Retinal pigment epithelial cell (primary cell): ENCODE measurements at regions not wholly inside any gene's neighbourhood (a gene's known extent, or its start where the extent isn't known, plus 50 kb on each side); places are given as distances from the start of the nearest gene placed in this dataset.
A peak's percentile ranks its signal among the peaks of the same experiment; 100 is the strongest.
"Not testable (repeated sequence)": the region's sequence is repeated elsewhere in the genome, so short reads cannot be mapped to it uniquely, and the experiment has no call there.

Experiments used
- DNase-seq: peaks from one replicate; pipeline ENCODE4 v3.0.0-alpha.2; 2010; ENCODE audit warnings: low read depth
- H3K4me3 ChIP-seq: 2 replicates; pipeline ENCODE4 v1.5.1; 2011; ENCODE audit warnings: mild to moderate bottlenecking, low read length, control low read depth, moderate library complexity
- TF ChIP-seq, protein P1 (sequence below): conservative IDR thresholded peaks from 2 replicates; pipeline ENCODE4 v1.5.1; 2011; ENCODE audit warnings: low read depth, low read length, control low read depth, inconsistent platforms

- no peak overlapping the region for H3K4me3 ChIP-seq
- TF ChIP-seq, protein P1, sequence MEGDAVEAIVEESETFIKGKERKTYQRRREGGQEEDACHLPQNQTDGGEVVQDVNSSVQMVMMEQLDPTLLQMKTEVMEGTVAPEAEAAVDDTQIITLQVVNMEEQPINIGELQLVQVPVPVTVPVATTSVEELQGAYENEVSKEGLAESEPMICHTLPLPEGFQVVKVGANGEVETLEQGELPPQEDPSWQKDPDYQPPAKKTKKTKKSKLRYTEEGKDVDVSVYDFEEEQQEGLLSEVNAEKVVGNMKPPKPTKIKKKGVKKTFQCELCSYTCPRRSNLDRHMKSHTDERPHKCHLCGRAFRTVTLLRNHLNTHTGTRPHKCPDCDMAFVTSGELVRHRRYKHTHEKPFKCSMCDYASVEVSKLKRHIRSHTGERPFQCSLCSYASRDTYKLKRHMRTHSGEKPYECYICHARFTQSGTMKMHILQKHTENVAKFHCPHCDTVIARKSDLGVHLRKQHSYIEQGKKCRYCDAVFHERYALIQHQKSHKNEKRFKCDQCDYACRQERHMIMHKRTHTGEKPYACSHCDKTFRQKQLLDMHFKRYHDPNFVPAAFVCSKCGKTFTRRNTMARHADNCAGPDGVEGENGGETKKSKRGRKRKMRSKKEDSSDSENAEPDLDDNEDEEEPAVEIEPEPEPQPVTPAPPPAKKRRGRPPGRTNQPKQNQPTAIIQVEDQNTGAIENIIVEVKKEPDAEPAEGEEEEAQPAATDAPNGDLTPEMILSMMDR = no peak
- no peak for DNase-seq
Measured at GRCh38 chr10:90293616-90294015, 564.2 kb downstream of the HTR7 start.

- DNase-seq, H3K4me3 ChIP-seq: not testable (repeated sequence)
Measured at GRCh38 chr10:90294821-90295540, 562.9 kb downstream of the HTR7 start.

DNA sequence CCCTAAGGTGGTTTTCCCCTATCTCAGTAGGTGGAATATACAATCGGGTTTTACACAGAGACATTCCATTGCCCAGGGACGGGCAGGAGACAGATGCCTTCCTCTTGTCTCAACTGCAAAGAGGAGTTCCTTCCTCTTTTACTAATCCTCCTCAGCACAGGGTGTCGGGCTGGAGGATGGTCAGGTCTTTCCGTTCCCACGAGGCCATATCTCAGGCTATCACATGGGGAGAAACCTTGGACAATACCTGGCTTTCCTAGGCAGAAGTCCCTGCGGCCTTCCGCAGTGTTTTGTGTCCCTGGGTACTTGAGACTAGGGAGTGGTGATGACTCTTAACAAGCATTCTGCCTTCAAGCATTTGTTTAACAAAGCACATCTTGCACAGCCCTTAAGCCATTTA is 555.8 kb downstream of the HTR7 start:
- H3K4me3 ChIP-seq, DNase-seq: not testable (repeated sequence)

- TF ChIP-seq, protein P1 = no peak
- H3K4me3 ChIP-seq = no peak overlapping the region
- DNase-seq = no peak
Measured at GRCh38 chr10:90302758-90303481, 554.9 kb downstream of the HTR7 start.

DNA sequence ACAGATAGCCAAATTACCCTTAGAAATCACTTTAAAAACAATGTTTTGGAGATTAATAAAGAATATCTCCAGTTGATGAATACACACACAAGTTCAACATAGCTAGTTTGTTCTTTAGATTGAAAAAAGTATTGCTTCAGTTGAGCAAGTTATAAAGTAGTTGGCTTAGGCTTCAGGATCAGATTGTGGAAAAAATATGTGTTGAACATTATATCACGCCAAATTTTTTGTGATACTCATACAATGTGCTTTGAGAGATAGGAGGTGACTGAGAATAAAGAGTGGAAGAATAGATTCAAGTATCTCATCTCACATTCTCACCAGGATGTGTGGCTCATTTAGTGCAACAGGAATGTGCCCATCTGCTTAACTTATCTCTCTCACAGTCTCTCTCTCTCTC is 553.3 kb downstream of the HTR7 start:
- no peak overlapping the region for H3K4me3 ChIP-seq
- TF ChIP-seq, protein P1 = no peak
- no peak for DNase-seq

DNA sequence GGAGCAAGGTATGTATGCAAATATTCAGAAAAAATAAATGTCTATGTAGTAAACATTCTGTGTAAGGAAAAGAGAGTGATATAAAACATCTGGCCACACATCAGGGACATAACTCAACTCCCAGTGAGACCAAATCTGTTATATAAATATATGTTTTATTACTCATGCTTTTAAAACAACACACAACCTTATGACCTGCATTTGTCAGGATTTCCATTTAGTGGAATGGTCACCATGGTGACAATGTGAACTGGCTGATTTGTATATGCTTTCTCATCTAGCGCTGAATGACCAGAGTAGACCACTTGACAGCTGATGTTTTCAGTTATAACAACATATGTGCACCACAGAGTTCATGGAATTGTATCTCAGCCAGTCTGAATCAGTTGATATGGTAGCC is 551.7 kb downstream of the HTR7 start:
- peak; percentile 89 for DNase-seq
- TF ChIP-seq, protein P1 = no peak
- H3K4me3 ChIP-seq = no peak overlapping the region

DNA sequence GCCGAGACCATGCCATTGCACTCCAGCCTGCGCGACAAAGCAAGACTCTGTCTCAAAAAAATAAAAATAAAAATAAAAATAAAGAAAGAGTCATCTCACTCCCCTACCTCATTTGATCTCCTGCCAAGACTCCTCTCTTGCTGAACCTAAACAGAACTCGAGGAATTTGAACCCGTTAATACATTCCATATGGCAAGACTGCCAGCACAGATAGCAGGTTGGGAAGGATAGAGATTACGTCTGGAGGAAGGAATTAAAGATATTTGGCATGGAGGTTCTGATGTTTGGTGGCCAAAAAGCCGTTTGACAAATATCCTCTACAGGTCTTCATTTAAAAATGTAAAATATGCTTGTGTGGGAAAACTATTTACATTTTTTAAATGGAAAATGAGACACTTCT is 549.6 kb downstream of the HTR7 start:
- no peak for DNase-seq
- H3K4me3 ChIP-seq = no peak overlapping the region
- TF ChIP-seq, protein P1 = no peak
